ENCODE measurements at regions not wholly inside any gene's neighbourhood (a gene's known extent, or its start where the extent isn't known, plus 50 kb on each side); places are given as distances from the start of the nearest gene placed in this dataset.
A peak's percentile ranks its signal among the peaks of the same experiment; 100 is the strongest.

- Histone ChIP-seq H3K27me3 (replicated peaks in 1 of 7) (no peaks in the 10 kb centered on the region), H3K4me1 (peaks cover 0 to 4% (median under 1%) of the 10 kb centered on the region in 6 donors), H3K36me3 (no peaks in the 10 kb centered on the region), H3K4me3 (no peak overlapping the region), H3K9me3 (no peaks in the 10 kb centered on the region), H3K27ac (no peak overlapping the region)
- intact Hi-C loops (cut with DNase I; ENCODE audit: low total_unique reads) = no loop called here
- TF ChIP-seq POLR2AphosphoS5 (IDR thresholded peaks at IDR 0.05) (no peak), CTCF (IDR thresholded peaks at IDR 0.05 in 8 of 11, conservative IDR thresholded peaks at IDR 0.05 in 3 of 11) (peak in 9 of 11 experiments; percentile 12 to 65 (median 54))
- DNase-seq = no peak
- WGBS, 5 donors = 72 to 87% (median 81%) methylated on average over 3 of the region's 3 CpGs
These were observed 57.6 kb upstream of the JUN start for GRCh38 chr1:58841455-58841854.

GRCh38 chr1:58842941-58843340 is 59.1 kb upstream of the JUN start:
- no peaks in the 10 kb centered on the region for H3K9me3 ChIP-seq
- H3K4me3 ChIP-seq = no peak overlapping the region
- 86 to 97% (median 90%) methylated on average over 2 of the region's 2 CpGs for WGBS, 5 donors
- no peaks in the 10 kb centered on the region for H3K4me1 ChIP-seq
- no peaks in the 10 kb centered on the region for H3K36me3 ChIP-seq
- TF ChIP-seq CTCF (IDR thresholded peaks at IDR 0.05 in 8 of 11, conservative IDR thresholded peaks at IDR 0.05 in 3 of 11) = no peak
- no peak for TF ChIP-seq POLR2AphosphoS5 (IDR thresholded peaks at IDR 0.05)
- TF ChIP-seq POLR2A (IDR thresholded peaks at IDR 0.05) = no peak
- H3K27ac ChIP-seq = no peak overlapping the region
- H3K27me3 ChIP-seq (replicated peaks in 1 of 7) = no peaks in the 10 kb centered on the region
- intact Hi-C loops (cut with DNase I; ENCODE audit: low total_unique reads) = no loop called here
- DNase-seq = no peak

- Histone ChIP-seq H3K27me3 (replicated peaks in 1 of 7) (no peaks in the 10 kb centered on the region), H3K4me3 (no peak overlapping the region), H3K9me3 (no peaks in the 10 kb centered on the region), H3K36me3 (no peaks in the 10 kb centered on the region), H3K4me1 (peaks cover 0 to 10% (median 4%) of the 10 kb centered on the region in 6 donors), H3K27ac (no peak overlapping the region)
- no peak for DNase-seq
- 94 to 100% (median 98%) methylated on average over 1 of the region's 1 CpG for WGBS, 5 donors
- intact Hi-C loops (cut with DNase I; ENCODE audit: low total_unique reads) = no loop called here
- no peak for TF ChIP-seq POLR2A (IDR thresholded peaks at IDR 0.05)
- no peak for TF ChIP-seq POLR2AphosphoS5 (IDR thresholded peaks at IDR 0.05)
- no peak for TF ChIP-seq CTCF (IDR thresholded peaks at IDR 0.05 in 8 of 11, conservative IDR thresholded peaks at IDR 0.05 in 3 of 11)
These were observed 60.3 kb upstream of the JUN start for GRCh38 chr1:58844176-58844575.

- peaks cover 0 to 11% (median 5%) of the 10 kb centered on the region in 6 donors for H3K4me1 ChIP-seq
- H3K36me3 ChIP-seq = no peaks in the 10 kb centered on the region
- no peak overlapping the region for H3K27ac ChIP-seq
- H3K4me3 ChIP-seq = no peak overlapping the region
- no peaks in the 10 kb centered on the region for H3K9me3 ChIP-seq
- 67 to 76% (median 70%) methylated on average over 4 of the region's 4 CpGs for WGBS, 5 donors
- DNase-seq = no peak
- no peaks in the 10 kb centered on the region for H3K27me3 ChIP-seq (replicated peaks in 1 of 7)
- TF ChIP-seq CTCF (IDR thresholded peaks at IDR 0.05 in 8 of 11, conservative IDR thresholded peaks at IDR 0.05 in 3 of 11) (no peak), POLR2A (IDR thresholded peaks at IDR 0.05) (no peak), POLR2AphosphoS5 (IDR thresholded peaks at IDR 0.05) (no peak)
- intact Hi-C loops (cut with DNase I; ENCODE audit: low total_unique reads) = no loop called here
These were observed 62.1 kb upstream of the JUN start for GRCh38 chr1:58845942-58846341.

Data from spleen (tissue), 11 donors.